Astrocyte of the cerebellum (primary cell): ENCODE measurements at regions not wholly inside any gene's neighbourhood (a gene's known extent, or its start where the extent isn't known, plus 50 kb on each side); places are given as distances from the start of the nearest gene placed in this dataset.
"Not testable (repeated sequence)": the region's sequence is repeated elsewhere in the genome, so short reads cannot be mapped to it uniquely, and the experiment has no call there.

Source experiments
- DNase-seq: peaks from one replicate; pipeline ENCODE4 v3.0.0-alpha.2; 2011; ENCODE audit warnings: low read depth
- H3K4me3 ChIP-seq: 2 replicates; pipeline ENCODE4 v1.5.1; 2011; ENCODE audit warnings: mild to moderate bottlenecking, low read depth, low read length, moderate library complexity
- in situ Hi-C: cut with HindIII; loops from 2 replicates; pipeline ENCODE4 v1.10.0; 2017; ENCODE audit warnings: low sequenced_read_pairs
- TF ChIP-seq, protein P1 (sequence below): IDR thresholded peaks from 2 replicates; pipeline ENCODE4 v1.5.1; 2012; ENCODE audit warnings: low read length, low read depth, moderate library complexity, mild to moderate bottlenecking; ENCODE audit errors: missing control alignments

DNA sequence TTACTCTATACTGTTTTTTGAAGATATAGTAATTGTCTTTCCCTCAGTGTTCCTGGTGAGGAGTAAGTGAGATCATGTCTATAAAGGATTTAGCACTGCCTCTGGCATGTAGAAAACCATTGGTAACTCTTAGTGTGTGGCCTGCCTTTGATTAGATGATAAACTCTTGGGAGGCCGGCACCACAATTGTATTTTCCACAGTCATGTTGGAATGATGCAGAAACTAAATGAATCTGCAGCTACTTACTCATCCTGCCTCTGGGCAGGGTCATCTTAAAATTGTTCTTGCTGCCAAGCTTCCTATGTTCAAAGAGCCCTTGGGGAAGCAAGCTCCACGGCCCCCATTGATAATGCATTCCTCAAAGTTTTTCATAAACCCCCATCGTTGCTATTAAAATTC, 204.6 kb downstream of the ANKRD7 start:
- in situ Hi-C loops = no loop called here
- H3K4me3 ChIP-seq = no peak overlapping the region
- no peak for DNase-seq
- TF ChIP-seq, protein P1, sequence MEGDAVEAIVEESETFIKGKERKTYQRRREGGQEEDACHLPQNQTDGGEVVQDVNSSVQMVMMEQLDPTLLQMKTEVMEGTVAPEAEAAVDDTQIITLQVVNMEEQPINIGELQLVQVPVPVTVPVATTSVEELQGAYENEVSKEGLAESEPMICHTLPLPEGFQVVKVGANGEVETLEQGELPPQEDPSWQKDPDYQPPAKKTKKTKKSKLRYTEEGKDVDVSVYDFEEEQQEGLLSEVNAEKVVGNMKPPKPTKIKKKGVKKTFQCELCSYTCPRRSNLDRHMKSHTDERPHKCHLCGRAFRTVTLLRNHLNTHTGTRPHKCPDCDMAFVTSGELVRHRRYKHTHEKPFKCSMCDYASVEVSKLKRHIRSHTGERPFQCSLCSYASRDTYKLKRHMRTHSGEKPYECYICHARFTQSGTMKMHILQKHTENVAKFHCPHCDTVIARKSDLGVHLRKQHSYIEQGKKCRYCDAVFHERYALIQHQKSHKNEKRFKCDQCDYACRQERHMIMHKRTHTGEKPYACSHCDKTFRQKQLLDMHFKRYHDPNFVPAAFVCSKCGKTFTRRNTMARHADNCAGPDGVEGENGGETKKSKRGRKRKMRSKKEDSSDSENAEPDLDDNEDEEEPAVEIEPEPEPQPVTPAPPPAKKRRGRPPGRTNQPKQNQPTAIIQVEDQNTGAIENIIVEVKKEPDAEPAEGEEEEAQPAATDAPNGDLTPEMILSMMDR = no peak

DNA sequence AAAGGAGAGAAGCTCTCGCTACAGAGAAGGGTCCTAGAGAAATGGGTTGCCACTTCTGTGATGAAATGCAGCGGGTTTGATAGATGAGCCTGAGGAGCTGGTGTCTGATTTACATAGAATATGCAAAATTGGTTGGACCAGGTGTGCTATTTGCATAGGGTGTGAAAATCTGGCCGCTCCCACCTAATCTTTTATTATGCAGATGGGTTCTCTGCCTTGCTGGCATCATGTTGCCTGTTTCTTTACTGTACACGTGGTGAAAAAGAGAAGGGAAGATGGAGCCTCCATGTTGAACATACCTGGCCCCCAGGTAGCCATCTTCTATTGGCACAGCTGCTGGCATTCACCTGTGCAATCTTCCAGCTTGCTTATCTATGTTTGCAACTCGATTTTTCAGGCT, 212.2 kb downstream of the ANKRD7 start:
- TF ChIP-seq, protein P1 = no peak
- no peak for DNase-seq
- in situ Hi-C loops = no loop called here
- no peak overlapping the region for H3K4me3 ChIP-seq

DNA sequence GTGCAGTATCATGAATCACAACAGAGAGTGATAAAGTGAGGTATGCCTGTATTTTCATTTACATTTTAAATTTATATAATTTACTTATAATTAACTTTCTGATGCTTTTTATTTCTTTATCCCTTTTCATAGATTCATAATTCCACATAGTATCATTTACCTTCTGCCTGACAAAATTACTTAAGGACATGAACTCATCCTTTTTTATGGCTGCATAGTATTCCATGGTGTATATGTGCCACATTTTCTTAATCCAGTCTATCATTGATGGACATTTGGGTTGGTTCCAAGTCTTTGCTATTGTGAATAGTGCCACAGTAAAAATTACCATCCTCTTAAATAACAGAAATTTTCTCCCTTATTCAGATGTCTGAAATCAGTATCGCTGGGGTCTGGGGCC, 224.5 kb downstream of the ANKRD7 start:
- DNase-seq, H3K4me3 ChIP-seq, in situ Hi-C loops: not testable (repeated sequence)

DNA sequence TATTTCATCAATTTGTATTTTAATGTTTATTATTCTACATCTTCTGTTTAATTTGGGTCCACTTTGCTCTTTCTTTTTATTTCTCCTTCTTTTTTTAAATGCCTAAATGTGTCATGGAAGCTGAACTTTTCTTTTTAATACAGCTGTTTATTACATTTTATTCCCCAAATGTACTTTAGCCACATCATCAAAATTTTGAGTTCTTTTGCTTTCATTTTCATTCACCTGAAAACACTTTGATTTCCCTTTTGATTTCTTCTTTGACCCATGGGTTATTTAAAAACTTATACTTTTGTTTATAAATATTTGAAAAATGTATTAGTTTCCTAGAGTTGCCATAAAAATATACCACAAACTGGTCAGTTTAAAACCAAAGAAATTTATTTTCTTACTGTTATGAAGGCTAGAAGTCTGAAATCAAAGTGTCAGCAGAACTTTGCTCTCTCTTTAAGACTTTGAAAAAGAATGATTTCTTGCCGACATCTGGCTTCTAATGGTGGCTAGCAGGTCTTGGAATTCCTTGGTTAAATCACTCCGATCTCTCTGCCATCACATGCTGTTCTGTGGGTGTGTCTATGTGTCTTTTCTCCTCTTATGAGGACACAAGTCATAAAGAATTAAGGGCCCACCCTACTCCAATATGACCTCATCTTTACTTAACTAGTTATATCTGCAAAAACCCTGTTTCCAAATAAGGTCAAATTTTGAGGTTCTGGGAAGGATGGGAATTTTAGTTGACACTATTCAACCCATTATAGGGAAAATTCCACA, 225.5 kb downstream of the ANKRD7 start:
- DNase-seq = no peak
- TF ChIP-seq, protein P1 = no peak
- no peak overlapping the region for H3K4me3 ChIP-seq
- in situ Hi-C loops = no loop called here

DNA sequence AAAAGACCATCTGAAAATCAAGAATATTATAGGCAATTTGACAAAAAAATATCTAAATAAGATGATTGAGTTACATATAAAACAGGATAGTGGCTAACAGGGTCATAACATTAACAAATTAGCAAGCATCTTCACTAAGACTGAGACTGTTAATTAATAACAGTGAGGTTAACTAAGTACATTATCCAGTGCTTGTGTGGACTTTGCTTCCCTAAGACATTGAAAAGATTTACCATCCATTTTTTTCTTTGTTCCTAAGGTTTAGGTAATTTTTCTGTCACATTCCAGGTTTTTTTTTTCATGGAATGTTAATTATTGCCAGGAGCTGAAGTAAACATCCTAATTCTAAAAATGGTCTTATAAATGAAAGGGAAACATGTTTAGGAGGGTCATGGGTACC, 227.6 kb downstream of the ANKRD7 start:
- H3K4me3 ChIP-seq = no peak overlapping the region
- in situ Hi-C loops = no loop called here
- no peak for DNase-seq
- TF ChIP-seq, protein P1 = no peak

DNA sequence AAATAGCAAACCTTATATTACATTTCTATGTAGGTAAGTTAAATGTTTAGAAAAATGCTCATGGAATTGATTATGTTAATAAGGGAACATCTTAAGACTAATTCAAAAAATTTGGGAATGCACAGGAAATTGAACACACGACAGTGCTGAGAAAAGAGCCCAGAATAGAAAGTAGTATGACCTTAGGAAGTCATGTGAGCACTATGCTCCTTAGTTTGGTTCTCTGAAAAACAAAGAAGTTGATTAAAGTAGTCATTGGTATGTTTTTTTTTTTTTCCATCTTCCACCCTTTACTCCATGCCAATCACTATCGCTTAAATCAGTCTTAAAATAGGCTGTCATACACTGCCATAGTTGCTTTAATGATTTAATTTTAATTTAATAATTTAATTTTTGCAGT, 242.9 kb downstream of the ANKRD7 start:
- TF ChIP-seq, protein P1 = no peak
- in situ Hi-C loops = no loop called here
- no peak overlapping the region for H3K4me3 ChIP-seq
- DNase-seq = no peak

DNA sequence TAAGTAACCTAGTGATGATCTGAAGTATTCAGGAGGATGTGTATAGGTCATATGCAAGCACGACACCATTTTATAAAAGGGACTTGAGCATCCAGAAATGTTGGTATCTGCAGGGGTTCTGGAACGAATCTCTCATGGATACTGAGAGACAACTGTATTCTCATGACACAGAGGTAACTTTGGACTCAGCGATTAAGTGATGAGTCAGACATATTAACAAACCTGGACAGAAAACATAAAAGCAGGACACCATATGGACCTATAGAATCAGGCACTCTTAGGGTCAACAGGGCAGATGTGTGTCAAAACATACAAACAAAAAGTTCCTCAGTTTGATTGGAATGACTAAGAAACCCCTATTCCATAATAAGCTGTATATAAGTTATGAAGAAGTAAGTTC, 248.1 kb downstream of the ANKRD7 start:
- DNase-seq = no peak
- H3K4me3 ChIP-seq = no peak overlapping the region
- in situ Hi-C loops = no loop called here
- TF ChIP-seq, protein P1 = no peak
